ENCODE measurements at regions not wholly inside any gene's neighbourhood (a gene's known extent, or its start where the extent isn't known, plus 50 kb on each side); places are given as distances from the start of the nearest gene placed in this dataset.

- TF ChIP-seq GATA3 (IDR thresholded peaks at IDR 0.05; ENCODE audit: low read depth, low read length) (no peak), GATA2 (IDR thresholded peaks at IDR 0.05; ENCODE audit: low read depth, low read length) (no peak)
These were observed 194.9 kb upstream of the HDAC4 start for GRCh38 chr2:239595726-239596125.

Measured in SH-SY5Y (cell line).